ENCODE measurements at regions not wholly inside any gene's neighbourhood (a gene's known extent, or its start where the extent isn't known, plus 50 kb on each side); places are given as distances from the start of the nearest gene placed in this dataset.

DNA sequence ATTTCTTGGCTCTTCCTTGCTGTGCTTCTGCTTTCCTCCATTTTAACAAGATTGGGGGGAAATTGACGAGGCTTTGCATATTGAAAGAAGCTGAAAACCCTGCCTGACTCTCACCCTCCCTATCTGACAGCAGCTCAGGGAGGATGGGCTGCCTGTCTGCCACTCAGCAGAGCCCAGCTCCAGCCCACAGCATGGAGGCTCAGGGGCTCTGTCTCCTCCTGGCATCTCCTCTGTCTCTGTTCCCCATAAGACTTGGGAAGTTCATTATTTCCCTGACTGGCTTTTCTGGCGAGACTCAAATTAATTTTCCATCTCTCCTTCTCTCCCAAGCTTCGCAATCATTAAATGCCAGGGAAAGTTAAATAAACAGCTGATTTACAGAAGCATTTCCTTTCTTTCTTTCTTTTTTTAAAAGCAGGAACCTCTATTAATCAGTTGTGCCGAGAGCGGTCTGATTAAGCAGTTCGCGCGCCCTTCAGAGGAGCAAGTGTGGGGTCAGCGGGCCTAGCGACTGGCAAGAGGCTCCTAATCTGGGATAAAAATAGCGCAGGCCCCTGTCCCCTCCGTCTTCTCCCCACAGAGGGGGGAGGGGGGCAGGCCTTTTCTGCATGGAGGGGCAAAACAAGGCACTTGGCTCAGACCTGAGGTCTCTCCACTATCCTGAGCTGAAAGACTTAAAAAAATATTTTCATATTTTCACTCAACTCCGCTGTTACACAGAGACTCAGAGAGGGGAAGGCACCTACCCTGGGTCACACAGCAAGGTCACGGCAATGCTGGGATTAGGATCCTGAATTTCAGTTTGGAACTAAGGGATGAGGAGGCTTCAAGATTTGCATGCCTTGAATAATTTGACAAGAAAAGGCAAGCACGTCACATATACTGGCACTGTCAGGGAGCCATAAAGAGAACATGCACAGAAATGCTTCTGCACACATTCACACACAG lies 170.4 kb downstream of the ACTL8 start:
- CTCF ChIA-PET = interaction anchor here (0.7 to 9.0 kb wide), 8 partner anchors 13 to 672 kb away, joined by 3 to 131 read pairs (median 32); no protein-coding TSS in a partner anchor
- Histone ChIP-seq H3F3A (replicated peaks; ENCODE audit: insufficient read depth) (no peaks in the 10 kb centered on the region), H3K9me2 (no peaks in the 10 kb centered on the region), H3K4me3 (ENCODE audit: low read depth in 2 of 2, low read length in 1 of 2) (no peak overlapping the region), H3K4me2 (no peak overlapping the region), H3K4me1 (ENCODE audit: control insufficient read depth in 1 of 2, insufficient read depth in 2 of 2, low read depth in 1 of 2, low read length in 1 of 2) (peaks cover 0 to 14% of the 10 kb centered on the region in 2 experiments; a peak in 1 of 4 replicates), H3K36me3 (replicated peaks in 1 of 2; ENCODE audit: control insufficient read depth in 1 of 2, insufficient read depth in 2 of 2, low read length in 1 of 2) (no peaks in the 10 kb centered on the region), H3K27ac (ENCODE audit: low read depth in 2 of 2, low read length in 1 of 2) (no peak overlapping the region), H2AFZ (ENCODE audit: low read depth) (no peak overlapping the region), H4K20me1 (ENCODE audit: insufficient read depth) (no peaks in the 10 kb centered on the region), H3K9me3 (no peaks in the 10 kb centered on the region), H3K27me3 (ENCODE audit: insufficient read depth) (no peaks in the 10 kb centered on the region), H3K79me2 (ENCODE audit: insufficient read depth) (no peaks in the 10 kb centered on the region), H3K9ac (no peak overlapping the region)
- WGBS (ENCODE audit: low lambda C conversion rate) = 59% methylated on average over 15 of the region's 15 CpGs
- DNase-seq = no peak
- TF ChIP-seq PBX3 (IDR thresholded peaks at IDR 0.05) = no peak
- TF ChIP-seq FOSL2 (IDR thresholded peaks at IDR 0.05; ENCODE audit: borderline replicate concordance, low read depth) = no peak
- TF ChIP-seq MEF2A (IDR thresholded peaks at IDR 0.05; ENCODE audit: borderline replicate concordance, low read depth) = no peak
- TF ChIP-seq JUND (IDR thresholded peaks at IDR 0.05) = no peak
- TF ChIP-seq RXRA (IDR thresholded peaks at IDR 0.05; ENCODE audit: borderline replicate concordance, low read depth) = no peak
- no peak for TF ChIP-seq USF1 (IDR thresholded peaks at IDR 0.05; ENCODE audit: borderline replicate concordance, low read depth)
- TF ChIP-seq NRF1 (IDR thresholded peaks at IDR 0.05; ENCODE audit: low read depth, low read length) = no peak
- TF ChIP-seq, protein P1, sequence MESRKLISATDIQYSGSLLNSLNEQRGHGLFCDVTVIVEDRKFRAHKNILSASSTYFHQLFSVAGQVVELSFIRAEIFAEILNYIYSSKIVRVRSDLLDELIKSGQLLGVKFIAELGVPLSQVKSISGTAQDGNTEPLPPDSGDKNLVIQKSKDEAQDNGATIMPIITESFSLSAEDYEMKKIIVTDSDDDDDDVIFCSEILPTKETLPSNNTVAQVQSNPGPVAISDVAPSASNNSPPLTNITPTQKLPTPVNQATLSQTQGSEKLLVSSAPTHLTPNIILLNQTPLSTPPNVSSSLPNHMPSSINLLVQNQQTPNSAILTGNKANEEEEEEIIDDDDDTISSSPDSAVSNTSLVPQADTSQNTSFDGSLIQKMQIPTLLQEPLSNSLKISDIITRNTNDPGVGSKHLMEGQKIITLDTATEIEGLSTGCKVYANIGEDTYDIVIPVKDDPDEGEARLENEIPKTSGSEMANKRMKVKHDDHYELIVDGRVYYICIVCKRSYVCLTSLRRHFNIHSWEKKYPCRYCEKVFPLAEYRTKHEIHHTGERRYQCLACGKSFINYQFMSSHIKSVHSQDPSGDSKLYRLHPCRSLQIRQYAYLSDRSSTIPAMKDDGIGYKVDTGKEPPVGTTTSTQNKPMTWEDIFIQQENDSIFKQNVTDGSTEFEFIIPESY (IDR thresholded peaks at IDR 0.05; ENCODE audit: borderline replicate concordance, low read depth) = no peak
- POLR2A ChIA-PET = no interaction called here

DNA sequence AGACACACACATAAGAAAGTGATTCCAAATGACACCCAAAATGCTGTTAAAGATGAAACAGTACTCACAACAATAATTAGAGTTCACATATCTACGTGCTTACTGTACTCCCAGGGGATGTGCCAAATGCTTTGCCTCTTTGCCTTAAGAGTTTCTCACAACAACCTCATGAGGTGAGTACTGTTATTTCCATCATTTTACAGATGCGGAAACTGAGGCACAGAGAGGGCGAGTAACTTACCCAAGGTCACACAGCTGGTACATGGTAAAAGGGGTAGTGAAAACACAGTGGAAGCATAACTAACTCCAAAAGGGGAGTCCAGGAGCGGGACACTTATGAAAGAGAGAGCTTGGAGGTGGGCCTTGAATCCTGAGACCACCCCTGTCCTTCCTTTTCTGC lies 171.8 kb downstream of the ACTL8 start:
- Histone ChIP-seq H3K27me3 (ENCODE audit: insufficient read depth) (no peaks in the 10 kb centered on the region), H3K9ac (no peak overlapping the region), H3K27ac (ENCODE audit: low read depth in 2 of 2, low read length in 1 of 2) (no peak overlapping the region), H2AFZ (ENCODE audit: low read depth) (no peak overlapping the region), H4K20me1 (ENCODE audit: insufficient read depth) (no peaks in the 10 kb centered on the region), H3K4me1 (ENCODE audit: control insufficient read depth in 1 of 2, insufficient read depth in 2 of 2, low read depth in 1 of 2, low read length in 1 of 2) (peaks cover 0 to 22% of the 10 kb centered on the region in 2 experiments; a peak in 1 of 4 replicates), H3K4me2 (no peak overlapping the region), H3K4me3 (ENCODE audit: low read depth in 2 of 2, low read length in 1 of 2) (no peak overlapping the region), H3K79me2 (ENCODE audit: insufficient read depth) (no peaks in the 10 kb centered on the region), H3K9me3 (no peaks in the 10 kb centered on the region), H3K9me2 (no peaks in the 10 kb centered on the region), H3F3A (replicated peaks; ENCODE audit: insufficient read depth) (no peaks in the 10 kb centered on the region), H3K36me3 (replicated peaks in 1 of 2; ENCODE audit: control insufficient read depth in 1 of 2, insufficient read depth in 2 of 2, low read length in 1 of 2) (no peaks in the 10 kb centered on the region)
- 34% methylated on average over 4 of the region's 4 CpGs for WGBS (ENCODE audit: low lambda C conversion rate)
- no peak for DNase-seq
- ChIA-PET CTCF (interaction anchor here (0.8 to 8.2 kb wide), 5 partner anchors 16 to 648 kb away, joined by 3 to 131 read pairs (median 5); no protein-coding TSS in a partner anchor), POLR2A (no interaction called here)
- TF ChIP-seq TAF1 (IDR thresholded peaks at IDR 0.05; ENCODE audit: borderline replicate concordance, low read depth, low read length) (no peak), TEAD4 (IDR thresholded peaks at IDR 0.05; ENCODE audit: borderline replicate concordance, insufficient read depth) (no peak), RCOR1 (IDR thresholded peaks at IDR 0.05; ENCODE audit: low read length) (no peak), EP300 (IDR thresholded peaks at IDR 0.05; ENCODE audit: borderline replicate concordance in 1 of 2, low read depth in 1 of 2, low read length in 1 of 2) (no peak), MEF2A (IDR thresholded peaks at IDR 0.05; ENCODE audit: borderline replicate concordance, low read depth) (no peak), JUND (IDR thresholded peaks at IDR 0.05) (no peak), TCF12 (IDR thresholded peaks at IDR 0.05) (no peak), ELF1 (IDR thresholded peaks at IDR 0.05) (no peak), USF1 (IDR thresholded peaks at IDR 0.05; ENCODE audit: borderline replicate concordance, low read depth) (no peak), EZH2phosphoT487 (IDR thresholded peaks at IDR 0.05; ENCODE audit: borderline replicate concordance, low read depth) (no peak), FOSL2 (IDR thresholded peaks at IDR 0.05; ENCODE audit: borderline replicate concordance, low read depth) (no peak), RFX5 (IDR thresholded peaks at IDR 0.05; ENCODE audit: low read length) (no peak), REST (IDR thresholded peaks at IDR 0.05; ENCODE audit: low read depth, low read length) (no peak)
